ENCODE measurements at regions not wholly inside any gene's neighbourhood (a gene's known extent, or its start where the extent isn't known, plus 50 kb on each side); places are given as distances from the start of the nearest gene placed in this dataset.

- TF ChIP-seq TEAD4 (IDR thresholded peaks at IDR 0.05) (no peak), TAF1 (IDR thresholded peaks at IDR 0.05; ENCODE audit: low read depth) (no peak), EP300 (IDR thresholded peaks at IDR 0.05; ENCODE audit: borderline replicate concordance) (no peak), USF1 (IDR thresholded peaks at IDR 0.05) (no peak), CREB1 (IDR thresholded peaks at IDR 0.05; ENCODE audit: low read depth) (no peak), NFIC (IDR thresholded peaks at IDR 0.05) (no peak)
These were observed 56.2 kb upstream of the SLC39A10 start for GRCh38 chr2:195600778-195601177.

- TF ChIP-seq TAF1 (IDR thresholded peaks at IDR 0.05; ENCODE audit: low read depth) (no peak), EGR1 (IDR thresholded peaks at IDR 0.05) (no peak)
These were observed 60.2 kb upstream of the SLC39A10 start for GRCh38 chr2:195596840-195597239.

GRCh38 chr2:195595825-195596224 lies 61.2 kb upstream of the SLC39A10 start:
- no peak for TF ChIP-seq ZBTB7A (IDR thresholded peaks at IDR 0.05; ENCODE audit: low read depth)
- no peak for TF ChIP-seq USF1 (IDR thresholded peaks at IDR 0.05)
- no peak for TF ChIP-seq RAD21 (IDR thresholded peaks at IDR 0.05; ENCODE audit: low read depth)
- TF ChIP-seq EGR1 (IDR thresholded peaks at IDR 0.05), result no peak
- TF ChIP-seq MAX (IDR thresholded peaks at IDR 0.05), result no peak
- TF ChIP-seq NFIC (IDR thresholded peaks at IDR 0.05), result no peak
- TF ChIP-seq CEBPB (IDR thresholded peaks at IDR 0.05), result no peak
- TF ChIP-seq REST (IDR thresholded peaks at IDR 0.05; ENCODE audit: low read depth), result no peak
- TF ChIP-seq FOXM1 (IDR thresholded peaks at IDR 0.05; ENCODE audit: borderline replicate concordance, low read depth), result no peak
- no peak for TF ChIP-seq EP300 (IDR thresholded peaks at IDR 0.05; ENCODE audit: borderline replicate concordance)
- TF ChIP-seq CREB1 (IDR thresholded peaks at IDR 0.05; ENCODE audit: low read depth), result no peak
- TF ChIP-seq TAF1 (IDR thresholded peaks at IDR 0.05; ENCODE audit: low read depth), result no peak
- TF ChIP-seq YY1 (IDR thresholded peaks at IDR 0.05; ENCODE audit: low read depth), result no peak
- no peak for TF ChIP-seq TCF12 (IDR thresholded peaks at IDR 0.05; ENCODE audit: low read depth)
- TF ChIP-seq TEAD4 (IDR thresholded peaks at IDR 0.05), result no peak

GRCh38 chr2:195594919-195595694 lies 61.9 kb upstream of the SLC39A10 start:
- TF ChIP-seq FOXM1 (IDR thresholded peaks at IDR 0.05; ENCODE audit: borderline replicate concordance, low read depth), result no peak
- no peak for TF ChIP-seq YY1 (IDR thresholded peaks at IDR 0.05; ENCODE audit: low read depth)
- TF ChIP-seq NFIC (IDR thresholded peaks at IDR 0.05), result no peak
- TF ChIP-seq RAD21 (IDR thresholded peaks at IDR 0.05; ENCODE audit: low read depth), result no peak
- TF ChIP-seq MAX (IDR thresholded peaks at IDR 0.05), result no peak
- no peak for TF ChIP-seq EP300 (IDR thresholded peaks at IDR 0.05; ENCODE audit: borderline replicate concordance)
- no peak for TF ChIP-seq CREB1 (IDR thresholded peaks at IDR 0.05; ENCODE audit: low read depth)
- no peak for TF ChIP-seq TEAD4 (IDR thresholded peaks at IDR 0.05)
- TF ChIP-seq USF1 (IDR thresholded peaks at IDR 0.05), result no peak
- TF ChIP-seq TAF1 (IDR thresholded peaks at IDR 0.05; ENCODE audit: low read depth), result no peak
- no peak for TF ChIP-seq TCF12 (IDR thresholded peaks at IDR 0.05; ENCODE audit: low read depth)
- TF ChIP-seq EGR1 (IDR thresholded peaks at IDR 0.05), result no peak
- TF ChIP-seq ZBTB7A (IDR thresholded peaks at IDR 0.05; ENCODE audit: low read depth), result no peak
- TF ChIP-seq REST (IDR thresholded peaks at IDR 0.05; ENCODE audit: low read depth), result no peak

GRCh38 chr2:195594248-195594647 lies 62.8 kb upstream of the SLC39A10 start:
- TF ChIP-seq FOXM1 (IDR thresholded peaks at IDR 0.05; ENCODE audit: borderline replicate concordance, low read depth) (no peak), MAX (IDR thresholded peaks at IDR 0.05) (no peak)

GRCh38 chr2:195592105-195592504 lies 64.9 kb upstream of the SLC39A10 start:
- TF ChIP-seq ZBTB7A (IDR thresholded peaks at IDR 0.05; ENCODE audit: low read depth) (no peak), RAD21 (IDR thresholded peaks at IDR 0.05; ENCODE audit: low read depth) (no peak), TAF1 (IDR thresholded peaks at IDR 0.05; ENCODE audit: low read depth) (no peak), CEBPB (IDR thresholded peaks at IDR 0.05) (no peak), USF1 (IDR thresholded peaks at IDR 0.05) (no peak), YY1 (IDR thresholded peaks at IDR 0.05; ENCODE audit: low read depth) (no peak), NFIC (IDR thresholded peaks at IDR 0.05) (no peak), FOXM1 (IDR thresholded peaks at IDR 0.05; ENCODE audit: borderline replicate concordance, low read depth) (no peak), TEAD4 (IDR thresholded peaks at IDR 0.05) (no peak), EGR1 (IDR thresholded peaks at IDR 0.05) (no peak), MAX (IDR thresholded peaks at IDR 0.05) (no peak), TCF12 (IDR thresholded peaks at IDR 0.05; ENCODE audit: low read depth) (no peak), EP300 (IDR thresholded peaks at IDR 0.05; ENCODE audit: borderline replicate concordance) (no peak), CREB1 (IDR thresholded peaks at IDR 0.05; ENCODE audit: low read depth) (no peak), REST (IDR thresholded peaks at IDR 0.05; ENCODE audit: low read depth) (no peak)
